ENCODE measurements at regions not wholly inside any gene's neighbourhood (a gene's known extent, or its start where the extent isn't known, plus 50 kb on each side); places are given as distances from the start of the nearest gene placed in this dataset.

GRCh38 chr9:120336021-120336752 lies 243.8 kb downstream of the CDK5RAP2 start:
- TF ChIP-seq CTCF (conservative IDR thresholded peaks at IDR 0.05; ENCODE audit: low read depth, low read length) (no peak), EZH2 (IDR thresholded peaks at IDR 0.05; ENCODE audit: borderline replicate concordance, low read depth, low read length, poor library complexity, severe bottlenecking) (no peak)
